GM13977 (cell line): ENCODE measurements at regions not wholly inside any gene's neighbourhood (a gene's known extent, or its start where the extent isn't known, plus 50 kb on each side); places are given as distances from the start of the nearest gene placed in this dataset.

Experiments used
- DNase-seq: peaks from one replicate; pipeline ENCODE4 v3.0.0; 2012; ENCODE audit warnings: low spot score
- in situ Hi-C: fragments of 300-500 bp; cut with MboI; formaldehyde crosslinking; loops from one replicate; pipeline ENCODE4 v1.12.0; 2022; ENCODE audit warnings: low sequenced_read_pairs, low pct_unique_long_range_greater_than_20kb, mixed read lengths, inconsistent platforms; ENCODE audit not compliant: unreplicated experiment
- TF ChIP-seq, protein P1 (sequence below): IDR thresholded peaks from 2 replicates; pipeline ENCODE4 v1.5.1; 2012; ENCODE audit warnings: mild to moderate bottlenecking, control low read depth; ENCODE audit not compliant: insufficient read depth; ENCODE audit errors: extremely low read depth, missing control alignments

DNA sequence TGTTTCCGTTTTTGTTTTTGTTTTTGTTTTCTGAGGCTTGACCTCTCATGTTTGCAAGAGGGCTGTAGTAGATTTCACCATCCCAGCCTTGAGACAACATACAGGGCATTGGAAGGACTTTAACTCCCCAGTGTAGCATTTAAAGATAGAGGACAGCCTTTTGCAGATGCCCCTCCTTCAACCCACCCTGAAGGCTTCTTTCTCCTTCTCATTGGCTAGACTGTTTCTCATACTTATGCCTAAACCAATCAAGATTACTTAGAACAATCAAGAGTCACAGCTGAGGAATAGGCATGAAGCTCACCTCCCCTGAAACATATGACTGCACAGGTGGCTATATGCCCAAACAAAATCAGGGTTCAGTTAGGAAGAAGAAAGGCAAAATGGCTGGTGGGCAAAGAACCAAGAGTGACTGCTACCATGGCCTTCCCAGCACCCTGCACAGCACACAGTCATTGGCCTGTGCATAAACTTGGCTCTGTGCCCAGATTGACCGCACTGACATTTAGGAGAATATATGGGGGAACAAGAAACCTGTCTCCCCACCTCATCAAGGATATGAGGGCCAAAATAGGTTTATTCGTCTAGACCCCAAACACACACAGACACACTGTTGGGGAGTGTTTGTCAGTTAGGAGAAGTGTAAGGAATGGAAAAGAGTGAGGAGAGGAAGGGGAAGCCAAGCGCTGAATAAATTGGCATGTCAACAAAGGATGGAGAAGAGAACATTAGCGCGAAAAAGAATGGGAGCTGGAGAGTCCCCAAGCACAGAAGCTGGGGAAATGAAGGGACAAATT, 137.3 kb upstream of the RANBP3L start:
- no peak for DNase-seq
- TF ChIP-seq, protein P1, sequence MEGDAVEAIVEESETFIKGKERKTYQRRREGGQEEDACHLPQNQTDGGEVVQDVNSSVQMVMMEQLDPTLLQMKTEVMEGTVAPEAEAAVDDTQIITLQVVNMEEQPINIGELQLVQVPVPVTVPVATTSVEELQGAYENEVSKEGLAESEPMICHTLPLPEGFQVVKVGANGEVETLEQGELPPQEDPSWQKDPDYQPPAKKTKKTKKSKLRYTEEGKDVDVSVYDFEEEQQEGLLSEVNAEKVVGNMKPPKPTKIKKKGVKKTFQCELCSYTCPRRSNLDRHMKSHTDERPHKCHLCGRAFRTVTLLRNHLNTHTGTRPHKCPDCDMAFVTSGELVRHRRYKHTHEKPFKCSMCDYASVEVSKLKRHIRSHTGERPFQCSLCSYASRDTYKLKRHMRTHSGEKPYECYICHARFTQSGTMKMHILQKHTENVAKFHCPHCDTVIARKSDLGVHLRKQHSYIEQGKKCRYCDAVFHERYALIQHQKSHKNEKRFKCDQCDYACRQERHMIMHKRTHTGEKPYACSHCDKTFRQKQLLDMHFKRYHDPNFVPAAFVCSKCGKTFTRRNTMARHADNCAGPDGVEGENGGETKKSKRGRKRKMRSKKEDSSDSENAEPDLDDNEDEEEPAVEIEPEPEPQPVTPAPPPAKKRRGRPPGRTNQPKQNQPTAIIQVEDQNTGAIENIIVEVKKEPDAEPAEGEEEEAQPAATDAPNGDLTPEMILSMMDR, result no peak
- in situ Hi-C loops, result no loop called here

DNA sequence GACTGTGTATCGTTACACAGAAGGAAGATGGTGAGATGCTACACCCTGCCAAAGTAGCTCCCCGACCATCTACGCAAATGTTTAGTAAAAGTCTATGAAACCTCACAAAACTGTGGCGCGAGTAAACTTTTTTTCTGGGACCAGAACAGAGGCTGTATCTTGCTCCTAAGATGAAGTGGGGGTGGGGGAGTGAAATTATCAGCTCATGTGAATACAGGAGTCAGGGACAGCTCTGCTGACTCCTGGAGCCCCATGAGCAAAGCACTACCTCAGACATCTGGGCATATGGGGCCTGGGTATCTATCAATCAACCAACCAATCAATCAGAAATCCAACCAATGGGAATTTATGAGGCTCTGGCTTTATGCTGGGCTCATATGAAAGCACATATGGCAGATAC, 138.6 kb upstream of the RANBP3L start:
- DNase-seq, result no peak
- in situ Hi-C loops, result no loop called here
- TF ChIP-seq, protein P1, result no peak

DNA sequence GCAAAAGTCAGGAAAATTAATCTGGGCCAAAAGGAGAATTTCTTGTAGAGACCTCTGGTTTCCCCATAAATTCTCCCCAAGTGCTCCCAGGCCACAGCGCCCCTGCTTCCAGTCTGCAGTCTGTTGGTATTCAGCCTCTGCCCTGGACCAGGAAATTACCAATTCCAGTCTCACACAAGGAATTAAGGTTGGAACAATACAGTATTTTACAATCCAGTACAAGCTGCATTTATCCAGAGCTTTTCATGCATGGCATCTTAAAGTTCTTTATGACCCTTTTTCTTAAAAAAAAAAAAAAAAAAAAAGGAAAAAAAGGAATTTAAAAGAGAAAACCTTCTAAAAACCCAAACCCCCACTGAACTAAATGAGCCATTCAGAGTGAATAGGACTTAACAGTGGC, 139.6 kb upstream of the RANBP3L start:
- in situ Hi-C loops, result no loop called here
- TF ChIP-seq, protein P1, result no peak
- no peak for DNase-seq

DNA sequence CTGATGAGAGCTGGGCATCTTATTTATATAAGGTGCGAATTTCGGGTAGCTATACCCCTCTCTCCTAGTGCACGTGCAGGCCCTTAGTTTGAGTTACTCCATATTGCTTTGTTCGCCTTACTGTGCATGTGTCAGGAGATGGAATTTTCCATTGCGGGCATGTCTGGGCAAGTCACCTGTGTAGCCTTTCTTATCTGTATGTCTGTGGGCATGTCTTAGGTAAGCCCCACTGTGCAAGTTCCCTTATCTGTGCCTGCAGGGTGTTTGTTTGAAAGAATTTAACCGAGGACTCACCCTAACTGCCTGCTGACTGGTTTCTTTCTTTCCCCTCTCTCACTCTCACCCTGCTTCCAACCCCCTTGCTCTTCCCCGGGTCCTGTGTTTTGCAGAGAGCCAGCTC, 140.7 kb upstream of the RANBP3L start:
- TF ChIP-seq, protein P1, result no peak
- no peak for DNase-seq
- in situ Hi-C loops, result no loop called here

DNA sequence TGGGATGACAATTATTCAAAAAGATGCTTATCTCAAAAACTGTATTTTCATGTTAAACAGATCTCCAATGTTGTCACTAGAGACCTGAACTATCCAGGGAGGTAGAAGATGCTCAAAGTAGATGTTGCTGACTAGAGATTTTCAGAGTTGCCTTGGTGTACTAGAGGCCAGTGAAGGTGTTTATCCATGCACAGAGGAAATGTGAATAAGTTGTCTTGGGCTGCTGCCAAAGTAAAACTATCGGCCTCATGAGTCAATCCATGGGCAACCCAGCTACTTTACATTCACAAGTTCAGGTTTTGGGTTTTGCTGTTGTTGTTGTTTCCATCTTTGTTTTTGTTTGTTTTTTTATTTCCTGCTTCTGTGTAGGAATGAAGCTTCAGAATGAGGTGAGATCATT, 141.1 kb upstream of the RANBP3L start:
- no peak for DNase-seq
- in situ Hi-C loops, result no loop called here
- TF ChIP-seq, protein P1, result no peak

DNA sequence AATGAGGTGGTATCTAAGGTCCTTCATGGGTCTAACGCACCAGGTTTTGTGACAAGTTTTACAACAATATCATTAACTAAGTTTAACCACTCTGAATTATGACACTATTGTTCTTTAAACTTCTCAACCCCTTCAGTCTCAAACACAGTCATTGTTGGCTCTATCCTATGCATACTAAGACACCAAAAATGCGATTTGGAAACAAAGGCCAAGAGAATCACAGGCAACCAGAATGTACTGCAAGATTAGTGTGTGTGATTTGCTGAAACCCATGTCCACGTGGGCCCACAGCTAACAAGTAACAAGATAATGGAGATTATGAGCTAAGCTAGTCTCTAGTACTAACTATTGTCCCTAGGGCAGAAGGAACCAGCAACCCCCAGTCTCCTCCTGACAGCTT, 142.2 kb upstream of the RANBP3L start:
- in situ Hi-C loops, result no loop called here
- DNase-seq, result no peak
- TF ChIP-seq, protein P1, result no peak
